GM21360 (cell line): ENCODE measurements at regions not wholly inside any gene's neighbourhood (a gene's known extent, or its start where the extent isn't known, plus 50 kb on each side); places are given as distances from the start of the nearest gene placed in this dataset.
"Not testable (repeated sequence)": the region's sequence is repeated elsewhere in the genome, so short reads cannot be mapped to it uniquely, and the experiment has no call there.

Experiments used
- ATAC-seq: cut with Tn5 transposase; IDR thresholded peaks from one replicate; pipeline ENCODE4 v1.9.1; 2021; ENCODE audit warnings: mild to moderate bottlenecking, moderate library complexity; ENCODE audit not compliant: unreplicated experiment

- no peak for ATAC-seq
Observed at GRCh38 chr11:42674436-42674835, 637.4 kb upstream of the API5 start.

- no peak for ATAC-seq
Observed at GRCh38 chr11:42707541-42707940, 604.3 kb upstream of the API5 start.

DNA sequence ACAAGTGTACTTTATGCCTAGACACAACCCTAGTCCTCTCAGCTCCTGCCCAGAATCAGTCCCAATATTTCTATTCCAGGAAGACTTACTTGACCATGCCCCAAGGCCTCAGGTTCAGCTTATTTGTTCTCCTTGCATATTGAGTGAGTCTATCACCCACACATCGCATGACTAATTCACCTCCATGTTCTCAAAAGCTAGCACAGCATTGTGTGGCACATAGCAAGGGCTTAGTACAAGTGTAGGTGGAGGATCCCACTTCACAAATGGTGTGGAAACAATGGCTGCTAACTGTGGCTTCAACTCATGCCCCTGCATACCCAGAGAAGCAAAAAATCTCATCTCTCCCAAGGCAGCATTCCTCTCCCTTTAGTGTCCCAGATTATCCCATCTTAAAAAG is 602.6 kb upstream of the API5 start:
- ATAC-seq = no peak

DNA sequence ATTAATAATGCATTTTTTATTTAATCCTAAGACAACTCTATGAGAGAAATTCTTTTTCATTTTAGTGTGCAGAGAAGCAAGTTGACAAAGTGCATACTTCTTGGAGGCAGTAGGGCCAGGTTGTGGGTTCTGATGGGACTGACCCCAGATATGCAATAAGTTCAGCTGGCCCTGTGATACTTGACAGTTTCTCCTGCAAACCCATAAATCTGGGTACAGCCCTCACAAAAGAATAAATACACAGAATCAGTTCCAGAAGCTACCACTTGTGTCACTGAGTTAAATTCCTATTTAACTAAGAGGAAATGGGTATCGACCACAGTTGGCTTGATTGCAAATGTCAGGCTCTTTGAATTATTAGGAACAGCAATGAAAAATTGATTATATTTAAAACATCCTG is 598.5 kb upstream of the API5 start:
- ATAC-seq = no peak

GRCh38 chr11:42713753-42714152 is 598.0 kb upstream of the API5 start:
- ATAC-seq = no peak

DNA sequence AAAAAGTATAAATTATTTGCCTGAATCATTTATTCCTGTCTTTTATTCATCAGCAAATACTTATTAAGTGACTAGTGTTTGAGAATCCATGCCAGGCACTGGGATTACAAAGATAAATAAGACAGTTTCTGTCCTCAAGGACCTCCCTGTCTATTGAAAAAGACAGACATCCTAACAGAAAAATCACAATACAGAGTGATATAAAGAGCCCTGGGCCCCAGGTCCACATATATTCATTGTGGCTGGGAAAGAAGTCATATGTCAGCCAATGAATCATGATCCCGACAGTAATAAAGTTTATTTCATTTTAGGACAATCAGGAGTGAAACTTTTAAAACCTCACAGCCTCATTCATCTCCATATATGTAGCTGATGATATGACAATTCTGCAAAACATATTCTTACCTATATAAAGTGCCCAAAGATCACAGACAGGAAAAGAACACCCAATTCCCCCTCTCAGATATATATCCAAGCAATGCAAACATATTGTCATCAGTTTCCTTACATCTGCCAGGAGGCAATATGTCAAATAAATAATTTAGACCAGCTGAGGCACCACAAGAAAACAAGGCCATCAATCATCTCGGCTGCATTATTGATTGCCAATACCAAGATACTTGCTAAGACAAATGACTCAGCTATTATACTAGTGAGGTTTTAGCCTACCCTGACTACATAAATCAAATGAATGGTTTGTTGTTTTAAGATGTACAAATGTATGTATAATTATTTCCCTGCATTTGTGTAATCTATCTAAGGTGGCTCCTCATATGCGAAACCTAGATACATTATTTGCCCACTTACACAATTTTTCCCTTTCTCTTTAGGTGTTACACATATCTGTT is 590.9 kb upstream of the API5 start:
- no peak for ATAC-seq

DNA sequence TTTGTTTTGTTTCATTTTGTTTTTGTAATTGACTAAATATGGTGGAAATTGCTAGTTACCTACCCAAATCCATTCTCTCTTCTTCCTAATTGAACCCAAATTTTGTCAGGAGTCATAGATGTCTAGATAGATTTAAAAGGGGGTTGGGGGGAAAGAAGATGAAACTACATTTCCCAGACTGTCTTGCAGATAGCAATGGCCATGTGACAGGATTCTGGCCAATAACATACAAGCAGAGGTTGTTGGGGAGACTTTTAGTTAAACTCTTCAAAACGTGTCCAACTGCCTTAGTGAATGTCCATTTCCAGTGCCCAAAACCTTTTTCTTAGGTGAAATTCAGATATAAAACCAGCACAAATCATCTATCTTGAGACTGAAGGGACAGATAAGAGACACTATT is 583.9 kb upstream of the API5 start:
- ATAC-seq = no peak

GRCh38 chr11:42762348-42762747 is 549.4 kb upstream of the API5 start:
- ATAC-seq = no peak

GRCh38 chr11:42764936-42765335 is 546.9 kb upstream of the API5 start:
- no peak for ATAC-seq

DNA sequence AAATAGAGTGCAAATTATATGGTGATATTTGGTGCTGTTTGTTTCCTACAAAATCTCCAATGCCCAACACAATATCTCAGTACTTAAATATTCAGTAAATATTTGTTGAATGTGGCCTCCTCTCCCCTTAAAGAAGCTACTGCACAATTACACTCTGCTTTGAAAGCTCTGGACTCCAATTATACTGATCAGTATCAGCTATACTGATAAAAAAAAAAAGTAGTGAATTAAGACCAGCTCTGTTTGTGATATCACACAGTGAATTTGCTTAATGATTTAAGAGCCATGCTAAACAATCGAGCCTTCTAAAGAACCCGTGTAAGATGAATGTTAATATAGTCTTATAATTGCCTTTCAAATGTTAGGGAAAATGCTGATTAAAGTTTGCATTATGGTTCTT is 543.2 kb upstream of the API5 start:
- no peak for ATAC-seq

DNA sequence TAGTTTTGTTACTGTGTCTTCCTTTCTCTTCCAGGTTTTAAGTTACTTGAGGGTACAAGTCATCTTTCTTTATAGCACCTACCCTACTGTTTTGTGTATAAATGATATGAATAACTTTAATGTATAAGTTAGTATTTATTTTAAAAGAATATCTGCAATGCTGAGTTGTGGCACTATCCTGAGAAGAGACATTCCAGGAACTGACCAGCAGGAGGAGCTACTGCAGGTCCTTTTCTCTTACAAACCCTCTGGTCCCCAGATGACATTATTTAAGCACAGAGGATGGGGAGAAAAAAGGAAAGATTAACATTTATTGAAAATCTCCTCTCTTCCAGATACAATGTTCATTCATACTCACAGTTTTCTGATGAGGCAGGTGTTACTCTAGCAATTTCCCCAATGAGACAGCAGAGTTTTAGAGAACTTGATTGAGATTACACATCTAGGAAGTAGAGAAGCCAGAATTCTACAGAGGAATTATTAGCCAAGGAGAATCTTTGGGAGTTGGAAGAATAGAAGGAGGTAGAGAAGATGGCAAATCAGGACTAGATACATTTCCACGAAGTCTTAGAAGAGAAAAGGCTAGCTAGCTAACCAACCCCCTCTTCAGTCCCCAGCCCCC is 541.2 kb upstream of the API5 start:
- peak; percentile 75 for ATAC-seq

GRCh38 chr11:42772886-42773285 is 538.9 kb upstream of the API5 start:
- ATAC-seq = no peak

GRCh38 chr11:42773729-42774128 is 538.1 kb upstream of the API5 start:
- ATAC-seq = no peak

GRCh38 chr11:42774567-42774966 is 537.2 kb upstream of the API5 start:
- ATAC-seq = no peak

GRCh38 chr11:42777776-42778175 is 534.0 kb upstream of the API5 start:
- no peak for ATAC-seq

- ATAC-seq = no peak
Observed at GRCh38 chr11:42778193-42778592, 533.6 kb upstream of the API5 start.

DNA sequence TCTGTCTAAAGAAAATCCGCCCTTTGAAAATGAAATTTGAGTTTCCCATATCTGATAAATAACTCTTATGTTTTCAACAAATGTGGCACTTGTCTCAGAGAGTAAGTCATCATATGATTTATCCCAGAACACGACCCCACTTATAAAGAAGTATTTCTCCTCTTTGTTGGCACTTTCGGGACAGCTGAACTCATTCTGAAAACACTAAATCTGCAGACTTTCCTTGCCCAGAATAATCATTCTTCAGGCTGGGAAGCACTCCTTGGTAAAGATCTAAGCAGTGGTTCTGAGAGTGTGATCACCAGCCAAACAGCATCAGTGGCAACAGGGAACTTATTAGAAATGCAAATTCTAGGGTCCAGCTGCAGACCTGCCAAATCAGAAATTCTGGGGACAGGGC is 532.2 kb upstream of the API5 start:
- ATAC-seq = no peak

DNA sequence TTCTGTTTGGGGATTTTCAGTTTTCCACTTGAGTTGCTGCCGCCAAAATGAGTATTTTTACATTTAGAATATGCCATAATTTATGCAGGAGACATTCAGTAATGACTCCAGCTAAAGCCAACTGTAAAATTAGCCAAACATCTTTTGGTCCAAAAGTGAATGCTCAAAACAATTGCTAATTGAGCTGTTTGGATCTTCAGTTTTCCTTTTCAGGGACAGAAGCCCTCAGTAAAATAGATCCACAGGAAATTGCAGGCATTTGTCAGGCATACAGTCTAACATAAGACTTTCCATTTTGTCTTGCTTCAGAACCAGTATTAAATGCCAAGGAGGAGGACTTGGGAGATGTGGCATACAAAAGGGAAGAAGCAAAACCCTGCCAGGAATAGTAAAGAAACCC is 524.8 kb upstream of the API5 start:
- ATAC-seq = no peak

DNA sequence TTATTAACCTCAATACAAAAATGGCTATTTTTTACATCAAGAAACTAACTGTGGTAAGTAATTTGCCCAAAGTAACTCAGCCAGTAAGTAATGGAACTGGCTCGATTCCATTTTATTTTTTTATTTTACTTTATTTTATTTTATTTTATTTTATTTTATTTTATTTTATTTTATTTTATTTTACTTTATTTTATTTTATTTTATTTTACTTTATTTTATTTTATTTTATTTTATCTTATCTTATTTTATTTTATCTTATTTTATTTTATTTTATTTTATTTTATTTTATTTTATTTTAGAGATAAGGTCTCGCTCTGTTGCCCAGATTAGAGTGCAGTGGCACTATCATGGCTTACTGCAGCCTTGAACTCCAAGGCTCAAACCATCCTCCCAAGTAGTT is 516.3 kb upstream of the API5 start:
- not testable (repeated sequence) for ATAC-seq

DNA sequence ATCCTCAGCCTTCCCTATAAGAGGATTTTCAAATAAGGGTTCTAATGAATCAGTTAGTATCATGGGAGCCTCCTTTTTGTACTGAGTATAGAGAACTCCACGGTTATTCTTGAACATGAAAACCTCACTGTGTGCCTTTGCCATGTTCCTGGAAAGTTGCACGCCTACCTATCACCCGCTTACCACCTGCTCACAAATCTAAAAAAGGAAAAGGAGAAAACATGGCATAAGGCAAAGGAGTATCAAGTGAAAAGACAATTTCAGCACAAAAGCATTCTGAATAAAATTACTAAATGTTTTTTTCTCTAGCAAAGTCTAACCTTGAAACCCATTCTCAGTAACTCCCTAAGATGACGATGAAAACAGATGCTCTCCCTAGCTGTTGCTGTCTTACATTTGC is 511.8 kb upstream of the API5 start:
- ATAC-seq = no peak

DNA sequence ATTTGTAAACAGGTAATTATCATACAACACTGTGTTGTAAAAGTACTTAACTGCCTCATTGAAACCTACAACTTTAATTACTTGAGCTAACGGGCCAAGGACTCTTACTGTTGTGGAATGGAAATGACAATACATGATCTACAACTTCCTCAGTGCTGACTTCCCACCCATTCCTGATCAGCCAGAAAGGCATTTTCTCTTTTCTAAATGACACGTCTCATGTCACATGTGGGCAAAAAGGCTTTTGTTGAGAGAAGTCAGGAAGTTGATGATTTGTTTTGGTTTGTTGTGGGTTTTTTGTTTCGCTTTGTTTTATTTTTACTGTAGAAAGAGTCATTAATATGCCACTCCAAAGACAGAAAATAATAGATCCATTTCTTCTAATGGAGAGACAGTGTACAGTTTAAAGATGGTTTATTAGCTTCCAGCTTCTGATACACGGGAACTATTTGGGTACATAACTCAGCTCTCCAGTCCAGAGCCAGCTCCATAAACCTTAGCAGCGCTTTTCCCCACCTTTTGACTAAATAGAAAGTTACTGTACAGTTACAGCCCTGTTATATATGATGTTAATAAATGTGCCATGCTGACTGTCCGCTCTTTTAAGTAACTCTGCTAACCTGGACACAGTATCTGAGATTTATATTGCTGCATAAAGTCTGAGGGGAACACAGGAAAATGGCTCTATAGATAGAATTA is 509.4 kb upstream of the API5 start:
- ATAC-seq = no peak

- ATAC-seq = no peak
Observed at GRCh38 chr11:42806191-42806590, 505.6 kb upstream of the API5 start.
